H1 (cell line): ENCODE measurements at regions not wholly inside any gene's neighbourhood (a gene's known extent, or its start where the extent isn't known, plus 50 kb on each side); places are given as distances from the start of the nearest gene placed in this dataset.
A peak's percentile ranks its signal among the peaks of the same experiment; 100 is the strongest.

Source experiments
- CTCF ChIA-PET: fragments of 300-600 bp; sonication (Branson Sonifier 250); formaldehyde crosslinking; loops from one replicate; lab custom pipeline; 2021; ENCODE audit not compliant: partially characterized antibody; lab: Charles Lee
- POLR2A ChIA-PET: fragments of 300-600 bp; sonication (Branson Sonifier 250); formaldehyde crosslinking; loops from one replicate; lab custom pipeline; 2021; ENCODE audit warnings: inconsistent platforms; ENCODE audit not compliant: partially characterized antibody; lab: Charles Lee
- DNase-seq, 2 experiments: peaks; one replicate each; pipeline versions ENCODE4 v3.0.0 to v3.0.0-alpha.2; 2010 to 2022; ENCODE audit warnings: low spot score in 2 of 2, low read depth in 1 of 2, mixed read lengths in 1 of 2
- FAIRE-seq: peaks from 2 replicates; lab custom pipeline; 2011; peaks lifted over from hg19 to GRCh38; lab: Jason Lieb, UNC
- H2AFZ ChIP-seq: 2 replicates; pipeline ENCODE4 v1.8.1; 2012; ENCODE audit warnings: low read length, inconsistent platforms
- H2AK5ac ChIP-seq: 2 replicates; pipeline ENCODE4 v1.6.1; 2013; ENCODE audit warnings: low read depth, low read length
- H2BK120ac ChIP-seq: replicated peaks from 2 replicates; pipeline ENCODE3; 2013; ENCODE audit warnings: low read depth, low read length, inconsistent platforms
- H2BK12ac ChIP-seq: 2 replicates; pipeline ENCODE4 v1.6.1; 2013; ENCODE audit warnings: low read depth, low read length
- H2BK15ac ChIP-seq: 2 replicates; pipeline ENCODE4 v1.6.1; 2013; ENCODE audit warnings: low read length
- H2BK20ac ChIP-seq: 2 replicates; pipeline ENCODE4 v1.6.1; 2013; ENCODE audit warnings: low read length
- H2BK5ac ChIP-seq: 2 replicates; pipeline ENCODE4 v1.6.1; 2013; ENCODE audit warnings: low read depth, low read length
- H3K14ac ChIP-seq: 2 replicates; pipeline ENCODE4 v1.6.1; 2013; ENCODE audit warnings: inconsistent platforms; ENCODE audit not compliant: insufficient read length
- H3K18ac ChIP-seq: 2 replicates; pipeline ENCODE4 v1.6.1; 2013; ENCODE audit warnings: low read length; ENCODE audit errors: extremely low read depth
- H3K23ac ChIP-seq: 2 replicates; pipeline ENCODE4 v1.6.1; 2013; ENCODE audit warnings: inconsistent platforms; ENCODE audit not compliant: insufficient read length
- H3K23me2 ChIP-seq: 2 replicates; pipeline ENCODE4 v1.6.1; 2013; ENCODE audit warnings: low read depth, low read length
- H3K27ac ChIP-seq: 2 replicates; pipeline ENCODE4 v1.6.1; 2011; ENCODE audit warnings: low read depth, low read length, inconsistent platforms
- H3K27me3 ChIP-seq, 4 experiments: replicated peaks in 1 of 4; 1 replicate in 1 of 4; 2 replicates in 3 of 4; pipeline versions ENCODE4 v1.6.1 to v1.8.1; 2011 to 2013; ENCODE audit warnings: low read length in 3 of 4, mild to moderate bottlenecking in 3 of 4, inconsistent platforms in 2 of 4, mixed read lengths in 2 of 4, moderate library complexity in 1 of 4; ENCODE audit not compliant: control insufficient read depth in 3 of 4, insufficient read depth in 3 of 4; ENCODE audit errors: extremely low read depth in 1 of 4
- H3K36me3 ChIP-seq, 4 experiments: 2 replicates each; pipeline versions ENCODE4 v1.6.1 to v1.8.1; 2011 to 2013; ENCODE audit warnings: mild to moderate bottlenecking in 4 of 4, low read length in 3 of 4, moderate library complexity in 2 of 4, control low read depth in 1 of 4, inconsistent platforms in 1 of 4; ENCODE audit not compliant: insufficient read depth in 4 of 4, control insufficient read depth in 2 of 4
- H3K4ac ChIP-seq: replicated peaks from 2 replicates; pipeline ENCODE3; 2013; ENCODE audit warnings: low read length, low read depth, mixed read lengths, inconsistent platforms; ENCODE audit not compliant: insufficient read length
- H3K4me1 ChIP-seq, 4 experiments: replicated peaks in 1 of 4; 1 replicate in 1 of 4; 2 replicates in 3 of 4; pipeline versions ENCODE4 v1.6.1 to v1.8.1; 2011 to 2013; ENCODE audit warnings: low read length in 3 of 4, inconsistent platforms in 2 of 4, mixed read lengths in 1 of 4; ENCODE audit not compliant: insufficient read depth in 4 of 4, control insufficient read depth in 3 of 4
- H3K4me2 ChIP-seq, 2 experiments: 2 replicates each; pipeline versions ENCODE4 v1.6.1 to v1.8.1; 2011 to 2013; ENCODE audit warnings: low read depth in 2 of 2, low read length in 2 of 2, control low read depth in 1 of 2, inconsistent platforms in 1 of 2, mild to moderate bottlenecking in 1 of 2; ENCODE audit not compliant: insufficient read depth in 1 of 2
- H3K4me3 ChIP-seq, 4 experiments: fragments of 200-600, 300-600 bp in 1 of 4; sonication (generic), shearing (Covaris generic), sonication (Bioruptor Twin) in 1 of 4; 2 replicates each; pipeline versions ENCODE4 v1.5.1 to v1.8.1; 2011 to 2016; ENCODE audit warnings: low read length in 4 of 4, low read depth in 3 of 4, control low read depth in 2 of 4, inconsistent platforms in 2 of 4, mild to moderate bottlenecking in 2 of 4, mixed read lengths in 1 of 4, moderate library complexity in 1 of 4; ENCODE audit not compliant: insufficient read depth in 2 of 4; ENCODE audit errors: extremely low read depth in 1 of 4
- H3K56ac ChIP-seq: replicated peaks from 2 replicates; pipeline ENCODE3; 2013; ENCODE audit warnings: low read depth, mild to moderate bottlenecking, mixed read lengths, low read length, inconsistent platforms; ENCODE audit not compliant: insufficient read length
- H3K79me1 ChIP-seq: 2 replicates; pipeline ENCODE4 v1.6.1; 2013; ENCODE audit warnings: low read depth, low read length, control low read depth
- H3K79me2 ChIP-seq, 2 experiments: 2 replicates each; pipeline versions ENCODE4 v1.6.1 to v1.8.1; 2012 to 2013; ENCODE audit warnings: low read length in 2 of 2, mild to moderate bottlenecking in 2 of 2, inconsistent platforms in 1 of 2; ENCODE audit not compliant: insufficient read depth in 2 of 2, control insufficient read depth in 1 of 2
- H3K9ac ChIP-seq, 4 experiments: replicated peaks in 1 of 4; 1 replicate in 1 of 4; 2 replicates in 3 of 4; pipeline versions ENCODE4 v1.6.1 to v1.8.1; 2011 to 2013; ENCODE audit warnings: low read depth in 3 of 4, low read length in 3 of 4, control low read depth in 2 of 4, mild to moderate bottlenecking in 2 of 4, moderate library complexity in 2 of 4, inconsistent platforms in 1 of 4; ENCODE audit errors: extremely low read depth in 1 of 4
- H3K9me3 ChIP-seq, 2 experiments: 2 replicates each; pipeline versions ENCODE4 v1.6.1 to v1.8.1; 2012 to 2013; ENCODE audit warnings: mild to moderate bottlenecking in 2 of 2, moderate library complexity in 2 of 2, control low read depth in 1 of 2, inconsistent platforms in 1 of 2, low read depth in 1 of 2, low read length in 1 of 2, mixed read lengths in 1 of 2; ENCODE audit not compliant: insufficient read depth in 2 of 2
- H4K20me1 ChIP-seq, 2 experiments: replicated peaks in 1 of 2; 2 replicates each; pipeline versions ENCODE3 to v1.8.1; 2011 to 2013; ENCODE audit warnings: inconsistent platforms in 2 of 2, low read length in 2 of 2, mild to moderate bottlenecking in 1 of 2; ENCODE audit not compliant: insufficient read depth in 2 of 2, control insufficient read depth in 1 of 2
- H4K5ac ChIP-seq: 2 replicates; pipeline ENCODE4 v1.6.1; 2013; ENCODE audit warnings: low read length, low read depth, mixed read lengths, inconsistent platforms; ENCODE audit not compliant: insufficient read length
- H4K8ac ChIP-seq: 2 replicates; pipeline ENCODE4 v1.8.0; 2013; ENCODE audit warnings: mild to moderate bottlenecking, moderate library complexity, low read length, inconsistent platforms; ENCODE audit not compliant: insufficient read depth; ENCODE audit errors: extremely low read depth
- H4K91ac ChIP-seq: replicated peaks from 2 replicates; pipeline ENCODE3; 2013; ENCODE audit warnings: low read length, mixed read lengths, inconsistent platforms; ENCODE audit not compliant: insufficient read length
- ASH2L ChIP-seq: fragments of 200-600, 300-600 bp; sonication (generic); IDR thresholded peaks from one replicate; pipeline ENCODE4 v1.7.1; 2017; ENCODE audit warnings: low read length
- BRCA1 ChIP-seq: IDR thresholded peaks from 2 replicates; pipeline ENCODE4 v1.6.1; 2012; ENCODE audit warnings: low read depth, low read length, improper control_type of control experiment
- E2F6 ChIP-seq: IDR thresholded peaks from 2 replicates; pipeline ENCODE4 v1.6.1; 2012; ENCODE audit warnings: inconsistent platforms
- EGR1 ChIP-seq: IDR thresholded peaks from 2 replicates; pipeline ENCODE4 v1.6.1; 2011; ENCODE audit warnings: low read depth, low read length, borderline replicate concordance
- JUN ChIP-seq: IDR thresholded peaks from 2 replicates; pipeline ENCODE4 v1.6.1; 2011; ENCODE audit warnings: low read depth, mild to moderate bottlenecking, improper control_type of control experiment, low read length
- KDM5A ChIP-seq: fragments of 200-600 bp; IDR thresholded peaks from 2 replicates; pipeline ENCODE4 v1.7.1; 2012; ENCODE audit warnings: mild to moderate bottlenecking, low read length, inconsistent platforms, mixed read lengths
- MAX ChIP-seq: IDR thresholded peaks from 2 replicates; pipeline ENCODE4 v1.6.1; 2012; ENCODE audit warnings: inconsistent platforms
- RAD21 ChIP-seq, 2 experiments: IDR thresholded peaks in 1 of 2; conservative IDR thresholded peaks in 1 of 2; 2 replicates each; pipeline ENCODE4 v1.6.1; 2011; ENCODE audit warnings: low read depth in 2 of 2, low read length in 2 of 2, improper control_type of control experiment in 1 of 2, inconsistent platforms in 1 of 2, mild to moderate bottlenecking in 1 of 2, moderate library complexity in 1 of 2
- RNF2 ChIP-seq: fragments of 200-900, 300-1000 bp; sonication (generic); IDR thresholded peaks from 2 replicates; pipeline ENCODE4 v1.7.1; 2016; ENCODE audit warnings: borderline replicate concordance, low read depth, mild to moderate bottlenecking, antibody characterized with exemption, low read length; ENCODE audit not compliant: poor library complexity, severe bottlenecking; ENCODE audit errors: missing control alignments
- SIN3A ChIP-seq, 2 experiments: IDR thresholded peaks in 1 of 2; conservative IDR thresholded peaks in 1 of 2; 2 replicates each; pipeline ENCODE4 v1.6.1; 2011 to 2012; ENCODE audit warnings: low read length in 2 of 2, improper control_type of control experiment in 1 of 2, low read depth in 1 of 2, mild to moderate bottlenecking in 1 of 2
- WGBS, 2 experiments: shearing (Covaris generic) in 1 of 2; methylation state at CpG; one replicate each; pipeline versions ENCODE4 v1.1.6 to v1.1.7; 2013 to 2015; ENCODE audit warnings: low lambda C conversion rate in 2 of 2, mixed read lengths in 2 of 2, inconsistent platforms in 1 of 2, low coverage in 1 of 2, missing lambda C conversion rate in 1 of 2; ENCODE audit not compliant: insufficient replicate concordance in 2 of 2, insufficient coverage in 1 of 2, insufficient read length in 1 of 2; ENCODE audit errors: extremely low coverage in 1 of 2, missing lambda C conversion rate in 1 of 2; 5-methylcytosine and 5-hydroxymethylcytosine counted together

- Histone ChIP-seq H4K5ac (no peak overlapping the region), H2BK12ac (no peak overlapping the region; the same call in 1 of the 2 replicates), H3K27me3 (peaks cover 0 to 22% (median 12%) of the 10 kb centered on the region in 4 experiments; a peak in 4 of 7 replicates), H4K91ac (no peak overlapping the region), H3K9me3 (no peaks in the 10 kb centered on the region), H3K56ac (no peak overlapping the region), H3K4me2 (no peak overlapping the region), H3K9ac (no peak overlapping the region), H3K23ac (no peak overlapping the region), H3K14ac (no peak overlapping the region), H2BK20ac (no peak overlapping the region), H2AK5ac (no peak overlapping the region; the same call in 1 of the 2 replicates), H3K4me1 (peaks cover 0 to 10% (median 9%) of the 10 kb centered on the region in 4 experiments; a peak in 6 of 7 replicates), H4K20me1 (no peaks in the 10 kb centered on the region), H3K36me3 (no peaks in the 10 kb centered on the region), H3K79me2 (no peaks in the 10 kb centered on the region), H2BK120ac (no peak overlapping the region), H2AFZ (no peak overlapping the region), H3K23me2 (no peaks in the 10 kb centered on the region), H3K18ac (no peak overlapping the region), H4K8ac (peak overlapping the region; percentile 58; the same call in 1 of the 2 replicates), H3K79me1 (no peaks in the 10 kb centered on the region), H3K4ac (no peak overlapping the region), H3K27ac (no peak overlapping the region), H3K4me3 (no peak overlapping the region), H2BK15ac (no peak overlapping the region), H2BK5ac (no peak overlapping the region)
- FAIRE-seq, result no peak
- no peak for DNase-seq
- POLR2A ChIA-PET, result interaction anchor here (1.0 to 3.1 kb wide), 2 partner anchors 85 to 86 kb away, joined by 4 to 12 read pairs; partner anchors contain the start of gene ING1
- CTCF ChIA-PET, result interaction anchor here (0.7 to 1.4 kb wide), 8 partner anchors 9 to 269 kb away, joined by 3 to 5 read pairs (median 3); no protein-coding TSS in a partner anchor
- 88% methylated on average over 16 of the region's 18 CpGs; no CpG with 5 or more reads in 1 of the 2 experiments for WGBS, 2 experiments
- TF ChIP-seq RAD21 (IDR thresholded peaks at IDR 0.05 in 1 of 2, conservative IDR thresholded peaks at IDR 0.05 in 1 of 2; ENCODE audit: low read depth in 2 of 2, low read length in 2 of 2), result no peak
- TF ChIP-seq ASH2L, result no peak
- TF ChIP-seq JUN, result no peak
- TF ChIP-seq SIN3A (conservative IDR thresholded peaks at IDR 0.05 in 1 of 2, IDR thresholded peaks at IDR 0.05 in 1 of 2; ENCODE audit: low read depth in 1 of 2, low read length in 2 of 2), result no peak
- TF ChIP-seq BRCA1, result no peak
- no peak for TF ChIP-seq RNF2
- TF ChIP-seq E2F6, result no peak
- no peak for TF ChIP-seq KDM5A
- TF ChIP-seq MAX, result no peak
- no peak for TF ChIP-seq EGR1
Observed at GRCh38 chr13:110798081-110798994, 84.8 kb downstream of the ING1 start.
